ENCODE measurements at regions not wholly inside any gene's neighbourhood (a gene's known extent, or its start where the extent isn't known, plus 50 kb on each side); places are given as distances from the start of the nearest gene placed in this dataset.
"Not testable (repeated sequence)": the region's sequence is repeated elsewhere in the genome, so short reads cannot be mapped to it uniquely, and the experiment has no call there.

DNA sequence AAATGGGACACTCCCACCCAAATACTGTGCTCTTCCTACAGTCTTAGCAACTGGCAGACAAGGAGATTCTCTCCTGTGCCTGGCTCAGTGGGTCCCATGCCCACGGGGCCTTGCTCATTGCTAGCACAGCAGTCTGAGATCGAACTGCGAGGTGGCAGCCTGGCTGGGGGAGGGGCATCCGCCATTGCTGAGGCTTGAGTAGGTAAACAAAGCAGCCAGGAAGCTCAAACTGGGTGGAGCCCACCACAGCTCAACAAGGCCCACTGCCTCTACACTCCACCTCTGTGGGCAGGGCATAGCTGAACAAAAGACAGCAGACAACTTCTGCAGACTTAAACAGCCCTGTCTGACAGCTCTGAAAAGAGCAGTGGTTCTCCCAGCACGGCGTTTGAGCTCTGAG is 174.8 kb downstream of the COL12A1 start:
- not testable (repeated sequence) for ATAC-seq (ENCODE audit: insufficient read depth, low read depth); H3K9me3 ChIP-seq (ENCODE audit: insufficient read depth, low read length, severe bottlenecking); H2AFZ ChIP-seq (ENCODE audit: low read depth, low read length); H3K4me3 ChIP-seq (ENCODE audit: low read depth in 1 of 2, low read length in 2 of 2); H3K4me2 ChIP-seq (ENCODE audit: insufficient read depth, low read length); H3K79me2 ChIP-seq (ENCODE audit: insufficient read depth, low read length); H3K27me3 ChIP-seq (ENCODE audit: insufficient read depth, low read length, poor library complexity); H3K9ac ChIP-seq (ENCODE audit: low read depth, low read length); H3K4me1 ChIP-seq (ENCODE audit: insufficient read depth, low read length); H3K27ac ChIP-seq (ENCODE audit: low read length); DNase-seq; H4K20me1 ChIP-seq (ENCODE audit: insufficient read depth, low read length); H3K36me3 ChIP-seq (ENCODE audit: insufficient read depth, low read length)

- Histone ChIP-seq H3K79me2 (ENCODE audit: insufficient read depth, low read length) (no peaks in the 10 kb centered on the region), H3K27ac (ENCODE audit: low read length) (no peak overlapping the region), H2AFZ (ENCODE audit: low read depth, low read length) (no peak overlapping the region), H3K9me3 (ENCODE audit: insufficient read depth, low read length, severe bottlenecking) (no peaks in the 10 kb centered on the region), H3K4me2 (ENCODE audit: insufficient read depth, low read length) (no peak overlapping the region), H3K27me3 (ENCODE audit: insufficient read depth, low read length, poor library complexity) (no peaks in the 10 kb centered on the region), H3K9ac (ENCODE audit: low read depth, low read length) (no peak overlapping the region), H3K4me3 (ENCODE audit: low read depth in 1 of 2, low read length in 2 of 2) (no peak overlapping the region), H3K36me3 (ENCODE audit: insufficient read depth, low read length) (no peaks in the 10 kb centered on the region), H4K20me1 (ENCODE audit: insufficient read depth, low read length) (no peaks in the 10 kb centered on the region), H3K4me1 (ENCODE audit: insufficient read depth, low read length) (no peaks in the 10 kb centered on the region)
- TF ChIP-seq EZH2 (IDR thresholded peaks at IDR 0.05; ENCODE audit: borderline replicate concordance, low read depth, low read length, severe bottlenecking), result no peak
- TF ChIP-seq, protein P1, sequence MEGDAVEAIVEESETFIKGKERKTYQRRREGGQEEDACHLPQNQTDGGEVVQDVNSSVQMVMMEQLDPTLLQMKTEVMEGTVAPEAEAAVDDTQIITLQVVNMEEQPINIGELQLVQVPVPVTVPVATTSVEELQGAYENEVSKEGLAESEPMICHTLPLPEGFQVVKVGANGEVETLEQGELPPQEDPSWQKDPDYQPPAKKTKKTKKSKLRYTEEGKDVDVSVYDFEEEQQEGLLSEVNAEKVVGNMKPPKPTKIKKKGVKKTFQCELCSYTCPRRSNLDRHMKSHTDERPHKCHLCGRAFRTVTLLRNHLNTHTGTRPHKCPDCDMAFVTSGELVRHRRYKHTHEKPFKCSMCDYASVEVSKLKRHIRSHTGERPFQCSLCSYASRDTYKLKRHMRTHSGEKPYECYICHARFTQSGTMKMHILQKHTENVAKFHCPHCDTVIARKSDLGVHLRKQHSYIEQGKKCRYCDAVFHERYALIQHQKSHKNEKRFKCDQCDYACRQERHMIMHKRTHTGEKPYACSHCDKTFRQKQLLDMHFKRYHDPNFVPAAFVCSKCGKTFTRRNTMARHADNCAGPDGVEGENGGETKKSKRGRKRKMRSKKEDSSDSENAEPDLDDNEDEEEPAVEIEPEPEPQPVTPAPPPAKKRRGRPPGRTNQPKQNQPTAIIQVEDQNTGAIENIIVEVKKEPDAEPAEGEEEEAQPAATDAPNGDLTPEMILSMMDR (IDR thresholded peaks at IDR 0.05; ENCODE audit: borderline replicate concordance, extremely low read depth, low read length, poor library complexity, severe bottlenecking), result no peak
- ATAC-seq (ENCODE audit: insufficient read depth, low read depth), result no peak
- DNase-seq, result no peak
These were observed 176.5 kb downstream of the COL12A1 start for GRCh38 chr6:75029333-75029732.

DNA sequence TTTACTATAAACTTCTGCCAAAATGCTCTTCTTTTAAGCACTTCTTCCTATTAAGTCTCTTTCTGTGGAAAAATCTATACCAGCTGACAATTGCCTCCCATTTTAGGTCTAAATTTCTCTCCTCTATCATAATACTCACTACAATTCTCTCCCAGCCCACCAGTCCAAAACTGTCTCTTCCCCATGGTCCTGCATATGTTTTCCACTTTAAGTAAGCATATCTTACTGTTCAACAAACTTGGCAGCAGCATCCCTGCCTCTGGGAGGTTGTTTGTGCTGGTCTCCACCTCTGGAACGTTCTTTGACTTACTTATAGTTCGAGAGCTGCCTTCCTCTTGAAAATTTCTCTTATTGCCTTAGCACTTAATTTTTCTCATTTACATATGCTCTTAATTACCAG is 180.5 kb downstream of the COL12A1 start:
- Histone ChIP-seq H3K79me2 (ENCODE audit: insufficient read depth, low read length) (no peaks in the 10 kb centered on the region), H3K4me1 (ENCODE audit: insufficient read depth, low read length) (no peaks in the 10 kb centered on the region), H3K4me2 (ENCODE audit: insufficient read depth, low read length) (no peak overlapping the region), H3K9me3 (ENCODE audit: insufficient read depth, low read length, severe bottlenecking) (no peaks in the 10 kb centered on the region), H3K36me3 (ENCODE audit: insufficient read depth, low read length) (no peaks in the 10 kb centered on the region), H3K27me3 (ENCODE audit: insufficient read depth, low read length, poor library complexity) (no peaks in the 10 kb centered on the region), H3K4me3 (ENCODE audit: low read depth in 1 of 2, low read length in 2 of 2) (no peak overlapping the region), H4K20me1 (ENCODE audit: insufficient read depth, low read length) (no peaks in the 10 kb centered on the region), H2AFZ (ENCODE audit: low read depth, low read length) (no peak overlapping the region), H3K9ac (ENCODE audit: low read depth, low read length) (no peak overlapping the region), H3K27ac (ENCODE audit: low read length) (no peak overlapping the region)
- ATAC-seq (ENCODE audit: insufficient read depth, low read depth) (no peak), DNase-seq (no peak)
- no peak for TF ChIP-seq EZH2 (IDR thresholded peaks at IDR 0.05; ENCODE audit: borderline replicate concordance, low read depth, low read length, severe bottlenecking)
- TF ChIP-seq, protein P1 (IDR thresholded peaks at IDR 0.05; ENCODE audit: borderline replicate concordance, extremely low read depth, low read length, poor library complexity, severe bottlenecking), result no peak

DNA sequence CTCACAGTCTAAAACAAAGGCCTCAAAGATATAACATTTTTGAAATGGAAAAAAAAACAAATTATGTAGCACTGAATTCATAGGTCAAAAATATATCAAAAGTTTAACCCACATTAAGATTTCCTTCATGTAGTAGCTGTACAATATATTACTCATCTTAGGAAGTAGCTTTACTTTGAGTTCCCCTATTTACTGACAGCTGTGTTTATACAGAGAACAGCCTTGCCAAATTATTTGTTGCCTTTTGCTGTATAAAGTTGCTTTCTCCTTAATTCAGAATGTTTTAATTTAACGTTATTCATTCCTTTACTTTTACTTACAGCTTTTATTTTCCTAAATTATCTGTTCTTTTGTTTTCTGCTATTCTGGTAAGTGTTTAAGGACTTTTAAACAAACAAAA is 181.0 kb downstream of the COL12A1 start:
- Histone ChIP-seq H3K9ac (ENCODE audit: low read depth, low read length) (no peak overlapping the region), H3K36me3 (ENCODE audit: insufficient read depth, low read length) (no peaks in the 10 kb centered on the region), H3K27me3 (ENCODE audit: insufficient read depth, low read length, poor library complexity) (no peaks in the 10 kb centered on the region), H3K9me3 (ENCODE audit: insufficient read depth, low read length, severe bottlenecking) (no peaks in the 10 kb centered on the region), H3K4me3 (ENCODE audit: low read depth in 1 of 2, low read length in 2 of 2) (no peak overlapping the region), H2AFZ (ENCODE audit: low read depth, low read length) (no peak overlapping the region), H4K20me1 (ENCODE audit: insufficient read depth, low read length) (no peaks in the 10 kb centered on the region), H3K27ac (ENCODE audit: low read length) (no peak overlapping the region), H3K4me1 (ENCODE audit: insufficient read depth, low read length) (no peaks in the 10 kb centered on the region), H3K4me2 (ENCODE audit: insufficient read depth, low read length) (no peak overlapping the region), H3K79me2 (ENCODE audit: insufficient read depth, low read length) (no peaks in the 10 kb centered on the region)
- no peak for ATAC-seq (ENCODE audit: insufficient read depth, low read depth)
- no peak for TF ChIP-seq EZH2 (IDR thresholded peaks at IDR 0.05; ENCODE audit: borderline replicate concordance, low read depth, low read length, severe bottlenecking)
- TF ChIP-seq, protein P1 (IDR thresholded peaks at IDR 0.05; ENCODE audit: borderline replicate concordance, extremely low read depth, low read length, poor library complexity, severe bottlenecking), result no peak
- no peak for DNase-seq
